ENCODE measurements at regions not wholly inside any gene's neighbourhood (a gene's known extent, or its start where the extent isn't known, plus 50 kb on each side); places are given as distances from the start of the nearest gene placed in this dataset.

- TF ChIP-seq, protein P1, sequence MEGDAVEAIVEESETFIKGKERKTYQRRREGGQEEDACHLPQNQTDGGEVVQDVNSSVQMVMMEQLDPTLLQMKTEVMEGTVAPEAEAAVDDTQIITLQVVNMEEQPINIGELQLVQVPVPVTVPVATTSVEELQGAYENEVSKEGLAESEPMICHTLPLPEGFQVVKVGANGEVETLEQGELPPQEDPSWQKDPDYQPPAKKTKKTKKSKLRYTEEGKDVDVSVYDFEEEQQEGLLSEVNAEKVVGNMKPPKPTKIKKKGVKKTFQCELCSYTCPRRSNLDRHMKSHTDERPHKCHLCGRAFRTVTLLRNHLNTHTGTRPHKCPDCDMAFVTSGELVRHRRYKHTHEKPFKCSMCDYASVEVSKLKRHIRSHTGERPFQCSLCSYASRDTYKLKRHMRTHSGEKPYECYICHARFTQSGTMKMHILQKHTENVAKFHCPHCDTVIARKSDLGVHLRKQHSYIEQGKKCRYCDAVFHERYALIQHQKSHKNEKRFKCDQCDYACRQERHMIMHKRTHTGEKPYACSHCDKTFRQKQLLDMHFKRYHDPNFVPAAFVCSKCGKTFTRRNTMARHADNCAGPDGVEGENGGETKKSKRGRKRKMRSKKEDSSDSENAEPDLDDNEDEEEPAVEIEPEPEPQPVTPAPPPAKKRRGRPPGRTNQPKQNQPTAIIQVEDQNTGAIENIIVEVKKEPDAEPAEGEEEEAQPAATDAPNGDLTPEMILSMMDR (IDR thresholded peaks at IDR 0.05; ENCODE audit: low read depth, low read length): no peak
Measured at GRCh38 chr6:132919045-132919860, 104.9 kb downstream of the RPS12 start.

GRCh38 chr6:132927713-132928112 is 113.3 kb downstream of the RPS12 start:
- H3K4me3 ChIP-seq (ENCODE audit: low read depth, low read length): no peak overlapping the region
- TF ChIP-seq, protein P1 (IDR thresholded peaks at IDR 0.05; ENCODE audit: low read depth, low read length): no peak

More at GRCh38 chr6:132919045-132919860, 104.9 kb downstream of the RPS12 start:
- H3K4me3 ChIP-seq (ENCODE audit: low read depth, low read length): peak overlapping the region; percentile 46

GRCh38 chr6:132929141-132929540 is 114.8 kb downstream of the RPS12 start:
- no peak overlapping the region for H3K4me3 ChIP-seq (ENCODE audit: low read depth, low read length)

GRCh38 chr6:132931313-132931712 is 116.9 kb downstream of the RPS12 start:
- TF ChIP-seq, protein P1 (IDR thresholded peaks at IDR 0.05; ENCODE audit: low read depth, low read length): no peak
- no peak overlapping the region for H3K4me3 ChIP-seq (ENCODE audit: low read depth, low read length)

More at GRCh38 chr6:132929141-132929540, 114.8 kb downstream of the RPS12 start:
- TF ChIP-seq, protein P1 (IDR thresholded peaks at IDR 0.05; ENCODE audit: low read depth, low read length): no peak

GRCh38 chr6:132931936-132932514 is 117.7 kb downstream of the RPS12 start:
- TF ChIP-seq, protein P1 (IDR thresholded peaks at IDR 0.05; ENCODE audit: low read depth, low read length): no peak
- no peak overlapping the region for H3K4me3 ChIP-seq (ENCODE audit: low read depth, low read length)

DNA sequence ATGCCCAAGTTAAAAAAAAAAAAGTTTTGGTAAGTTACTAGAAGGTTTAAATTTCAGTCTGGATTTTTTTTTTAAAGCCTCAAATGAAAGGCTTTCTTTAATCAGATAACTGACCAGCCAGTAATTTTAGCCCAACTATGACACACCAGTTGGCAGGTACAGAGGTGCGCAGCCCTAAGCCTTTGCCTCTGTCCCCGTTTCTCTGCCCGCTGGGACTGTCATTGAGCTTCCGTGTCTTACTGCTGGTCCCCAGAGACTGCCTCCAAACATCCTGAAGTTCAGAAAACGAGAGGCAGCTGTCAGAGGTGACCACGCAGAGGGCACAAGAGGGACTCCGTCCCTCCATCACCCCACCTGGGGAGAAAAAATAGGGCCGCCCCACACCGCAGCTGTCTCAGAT is 118.2 kb downstream of the RPS12 start:
- TF ChIP-seq, protein P1 (IDR thresholded peaks at IDR 0.05; ENCODE audit: low read depth, low read length): no peak
- no peak overlapping the region for H3K4me3 ChIP-seq (ENCODE audit: low read depth, low read length)

DNA sequence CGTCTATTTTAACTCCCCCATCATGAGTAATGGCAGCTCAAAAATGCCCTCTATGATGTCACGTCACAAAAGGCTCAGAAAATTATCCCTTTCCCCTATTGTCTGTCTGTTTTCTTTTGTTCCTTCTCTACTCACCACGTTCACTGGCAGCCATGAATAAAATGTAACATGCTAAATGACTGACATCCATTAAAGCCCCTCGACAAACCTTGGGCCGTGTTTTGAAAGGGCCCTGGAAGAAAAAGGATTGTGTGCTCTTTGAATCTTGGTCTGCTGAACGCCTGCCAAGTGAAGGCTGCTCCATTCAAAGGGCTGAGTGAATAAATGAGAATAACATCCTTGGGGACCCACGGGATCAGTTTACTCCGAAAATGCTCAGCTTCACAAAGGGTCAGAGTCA is 118.7 kb downstream of the RPS12 start:
- TF ChIP-seq, protein P1 (IDR thresholded peaks at IDR 0.05; ENCODE audit: low read depth, low read length): no peak
- no peak overlapping the region for H3K4me3 ChIP-seq (ENCODE audit: low read depth, low read length)

Measured in WI38 (cell line).